GM18873 (cell line): ENCODE measurements at regions not wholly inside any gene's neighbourhood (a gene's known extent, or its start where the extent isn't known, plus 50 kb on each side); places are given as distances from the start of the nearest gene placed in this dataset.
A peak's percentile ranks its signal among the peaks of the same experiment; 100 is the strongest.
"Not testable (repeated sequence)": the region's sequence is repeated elsewhere in the genome, so short reads cannot be mapped to it uniquely, and the experiment has no call there.

Experiments used
- ATAC-seq: cut with Tn5 transposase; IDR thresholded peaks from one replicate; pipeline ENCODE4 v1.9.1; 2021; ENCODE audit warnings: mild to moderate bottlenecking, moderate library complexity, moderate number of reproducible peaks; ENCODE audit not compliant: unreplicated experiment, low FRiP score

DNA sequence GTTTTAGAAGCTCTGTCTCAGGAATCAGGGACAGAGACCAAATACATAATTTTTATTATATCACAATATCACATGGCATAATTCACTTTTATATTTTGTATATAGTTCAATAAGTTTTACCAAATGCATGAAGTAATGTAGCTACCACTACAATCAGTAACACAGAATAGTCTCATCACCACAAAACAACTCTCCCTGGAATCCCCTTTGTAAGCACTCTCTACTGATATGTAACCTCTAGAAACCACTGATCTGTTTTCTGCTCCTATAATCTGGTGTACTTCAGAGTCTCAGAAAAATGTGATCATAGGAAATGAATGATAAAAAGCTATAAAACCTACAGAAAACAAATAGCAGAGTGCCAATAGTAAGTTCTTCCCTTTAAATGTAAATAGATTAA is 1465.9 kb downstream of the SPATA31A7 start:
- ATAC-seq = not testable (repeated sequence)

DNA sequence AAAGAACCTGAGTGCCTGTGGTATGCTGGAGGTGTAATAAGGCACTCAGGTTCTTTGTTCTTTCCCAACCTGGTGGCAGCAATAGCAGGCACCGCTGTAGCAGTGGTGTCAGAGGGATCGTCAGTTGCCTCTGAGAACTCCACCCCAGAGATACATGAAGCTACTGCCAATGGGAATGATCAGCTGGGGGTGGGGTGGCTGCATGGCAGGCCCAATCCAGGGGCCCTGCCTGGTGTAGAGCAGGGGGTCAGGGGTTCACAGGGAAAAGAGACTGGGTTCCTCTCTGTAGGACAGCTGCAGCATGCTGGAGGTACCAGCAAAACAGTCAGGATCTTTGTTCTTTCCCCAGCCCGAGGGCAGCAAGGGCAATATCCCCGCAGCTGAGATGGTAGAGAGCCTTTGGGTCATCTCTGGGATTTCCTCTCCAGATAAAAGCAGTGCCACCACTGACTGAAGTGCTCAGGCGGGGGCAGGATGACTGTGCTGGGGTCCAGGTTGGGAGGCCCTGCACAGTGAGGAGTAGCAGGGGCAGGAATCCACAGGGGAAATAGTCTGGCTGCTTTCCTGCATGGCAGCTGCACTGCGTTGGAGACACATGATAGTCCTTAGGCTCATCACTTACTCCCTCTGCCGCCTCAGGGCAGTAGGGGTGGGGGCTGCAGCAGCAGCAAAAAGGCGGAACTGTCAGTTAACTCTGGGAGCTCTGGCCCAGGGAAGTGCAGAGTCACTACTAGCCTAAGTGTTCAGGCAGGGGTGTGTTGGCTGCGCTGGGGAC is 1473.1 kb downstream of the SPATA31A7 start:
- ATAC-seq = not testable (repeated sequence)

DNA sequence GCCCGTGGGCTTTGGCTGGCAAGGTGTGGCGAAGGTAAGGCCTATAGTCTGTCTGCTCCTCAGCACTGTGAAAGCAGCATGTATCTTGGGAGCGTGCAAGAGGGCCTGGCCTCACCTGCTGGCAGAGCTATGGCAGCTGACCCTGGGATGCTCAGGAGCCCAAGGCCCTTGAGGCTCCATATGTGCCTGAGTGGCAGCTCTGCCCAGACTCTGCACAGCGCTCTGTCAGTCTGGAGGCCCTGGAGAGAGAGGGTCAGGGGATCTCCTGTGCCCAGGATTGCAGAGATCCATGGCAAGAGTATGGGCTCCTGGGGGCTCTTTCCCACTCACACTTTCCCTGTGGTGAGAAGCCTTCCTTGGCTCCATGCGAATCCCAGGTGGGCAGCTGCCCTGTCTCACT is 1473.7 kb downstream of the SPATA31A7 start:
- not testable (repeated sequence) for ATAC-seq

DNA sequence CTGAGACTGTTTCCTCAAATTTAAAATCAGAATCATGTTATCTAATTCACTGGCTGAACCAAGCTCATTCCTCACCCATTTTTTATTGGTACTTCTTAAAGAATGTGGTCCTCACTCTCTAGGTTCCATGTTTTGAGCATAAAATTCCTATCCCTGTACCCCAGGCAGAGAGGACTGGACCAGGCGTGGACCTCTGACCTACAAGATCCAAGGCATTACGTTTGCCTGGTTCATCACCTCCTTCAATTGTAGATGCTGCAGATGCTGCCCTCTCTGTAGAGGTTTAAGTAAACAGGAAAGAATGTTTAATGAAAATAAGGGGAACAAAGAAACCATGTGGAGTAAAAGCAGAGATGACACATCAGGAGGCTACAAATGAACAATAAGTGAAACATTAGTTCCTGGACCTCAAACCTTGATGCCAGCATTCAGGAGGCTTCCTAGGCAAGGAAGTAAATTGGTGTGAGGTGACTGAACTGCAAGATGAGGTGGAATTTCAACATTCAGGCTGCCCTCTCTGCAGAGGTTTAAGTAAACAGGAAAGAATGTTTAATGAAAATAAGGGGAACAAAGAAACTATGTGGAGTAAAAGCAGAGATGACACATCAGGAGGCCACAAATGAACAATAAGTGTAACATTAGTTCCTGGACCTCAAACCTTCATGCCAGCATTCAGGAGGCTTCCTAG is 1477.4 kb downstream of the SPATA31A7 start:
- ATAC-seq = not testable (repeated sequence)

DNA sequence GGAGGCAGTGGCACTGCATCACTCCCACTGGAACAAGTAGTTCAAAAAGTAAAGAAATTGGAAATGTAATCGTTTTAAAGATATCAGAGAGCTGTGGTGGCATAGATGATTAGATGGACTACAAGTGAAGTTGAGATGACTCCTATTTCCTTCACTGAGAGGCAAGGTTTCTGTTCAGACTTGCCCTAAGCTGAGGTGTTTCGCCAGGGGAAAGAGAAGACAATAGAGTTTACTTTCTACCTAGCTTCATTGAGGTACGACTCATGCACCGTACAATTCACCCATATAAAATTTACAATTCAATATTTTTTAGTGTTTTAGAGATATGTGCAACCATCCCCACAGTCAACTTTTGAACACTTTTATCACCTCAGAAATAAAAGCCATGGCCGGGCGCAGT is 1487.2 kb downstream of the SPATA31A7 start:
- not testable (repeated sequence) for ATAC-seq

DNA sequence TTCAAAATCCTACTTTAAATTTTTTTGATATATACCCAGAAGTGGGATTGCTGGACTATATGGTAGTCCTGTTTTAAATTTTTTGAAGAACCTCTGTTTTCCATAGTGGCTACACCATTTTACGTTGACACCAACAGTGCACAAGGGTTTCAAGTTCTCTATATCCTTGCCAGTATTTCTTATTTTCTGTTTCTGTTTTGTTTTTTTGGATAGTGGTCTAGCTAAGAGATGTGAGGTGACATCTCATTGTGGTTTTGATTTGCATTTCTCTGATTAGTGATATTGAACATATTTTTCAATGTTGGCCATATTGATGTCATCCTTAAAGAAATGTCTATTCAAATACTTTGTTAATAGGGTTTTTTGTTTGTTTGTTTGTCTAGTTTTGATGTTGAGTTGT is 1488.5 kb downstream of the SPATA31A7 start:
- not testable (repeated sequence) for ATAC-seq

DNA sequence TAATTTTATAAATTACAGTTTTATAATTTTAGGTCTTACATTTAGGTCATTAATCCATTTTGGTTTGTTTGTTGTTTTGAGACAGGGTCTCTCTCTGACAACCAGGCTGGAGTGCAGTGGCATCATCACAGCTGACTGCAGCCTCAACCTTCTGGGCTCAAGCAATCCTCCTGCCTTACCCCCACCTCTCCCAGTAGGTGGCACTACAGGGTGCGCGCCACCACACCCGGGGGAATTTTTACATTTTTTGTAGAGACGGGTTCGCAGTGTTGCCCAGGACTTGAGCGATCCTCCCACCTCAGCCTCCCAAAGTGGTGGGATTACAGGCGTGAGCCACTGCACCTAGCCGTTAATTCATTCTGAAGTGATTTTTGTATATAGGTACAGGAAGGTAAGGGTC is 1489.2 kb downstream of the SPATA31A7 start:
- peak; percentile 45 for ATAC-seq

DNA sequence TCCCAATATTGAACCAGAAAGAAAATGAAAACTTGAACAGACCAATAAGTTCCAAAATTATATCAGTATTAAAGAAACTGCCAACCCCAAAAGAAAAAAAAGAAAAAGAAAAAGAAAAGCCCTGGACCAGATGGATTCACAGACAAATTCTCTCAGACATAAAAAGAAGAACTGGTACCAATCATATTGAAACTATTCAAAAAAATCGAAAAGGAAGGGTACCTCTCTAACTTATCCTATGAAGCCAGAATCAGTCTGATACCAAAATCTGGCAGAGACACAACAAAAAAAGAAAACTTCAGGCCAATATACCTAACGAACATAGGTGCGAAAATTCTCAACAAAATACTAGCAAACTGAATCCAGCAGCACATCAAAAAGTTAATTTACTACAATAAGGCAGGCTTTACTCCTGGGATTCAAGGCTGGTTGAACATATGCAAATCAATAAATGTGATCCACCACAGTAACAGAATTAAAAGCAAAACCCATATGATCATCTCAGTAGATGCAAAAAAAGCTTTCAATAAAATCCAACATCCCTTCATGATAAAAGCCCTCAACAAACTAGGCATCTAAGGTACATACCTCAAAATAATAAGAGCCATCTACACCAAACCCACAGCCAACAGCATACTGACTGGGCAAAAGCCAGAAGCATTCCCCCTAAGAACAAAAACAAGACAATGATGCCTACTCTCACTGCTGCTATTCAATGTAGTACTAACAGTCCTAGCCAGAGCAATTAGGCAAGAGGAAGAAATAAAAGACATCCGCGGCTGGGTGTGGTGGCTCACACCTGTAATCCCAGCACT is 1495.2 kb downstream of the SPATA31A7 start:
- not testable (repeated sequence) for ATAC-seq

DNA sequence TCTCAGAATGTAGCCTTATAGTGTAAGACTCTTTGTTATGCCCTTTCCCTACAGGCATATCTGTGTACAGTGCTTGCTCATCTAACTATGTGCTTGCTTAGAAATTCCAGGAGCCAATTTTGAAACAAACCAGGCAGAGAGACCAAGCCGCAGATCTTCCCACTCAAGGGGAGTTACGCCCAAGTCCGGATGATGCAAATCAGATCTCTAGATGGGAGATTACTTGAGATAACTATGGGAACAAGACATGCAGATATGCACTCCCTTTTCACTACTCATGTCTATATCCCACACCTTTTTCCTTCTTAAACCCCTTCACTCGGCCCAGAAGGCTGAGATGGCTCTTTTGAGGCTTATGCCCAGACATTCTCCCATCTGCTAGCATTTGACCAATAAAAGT is 1496.5 kb downstream of the SPATA31A7 start:
- not testable (repeated sequence) for ATAC-seq

DNA sequence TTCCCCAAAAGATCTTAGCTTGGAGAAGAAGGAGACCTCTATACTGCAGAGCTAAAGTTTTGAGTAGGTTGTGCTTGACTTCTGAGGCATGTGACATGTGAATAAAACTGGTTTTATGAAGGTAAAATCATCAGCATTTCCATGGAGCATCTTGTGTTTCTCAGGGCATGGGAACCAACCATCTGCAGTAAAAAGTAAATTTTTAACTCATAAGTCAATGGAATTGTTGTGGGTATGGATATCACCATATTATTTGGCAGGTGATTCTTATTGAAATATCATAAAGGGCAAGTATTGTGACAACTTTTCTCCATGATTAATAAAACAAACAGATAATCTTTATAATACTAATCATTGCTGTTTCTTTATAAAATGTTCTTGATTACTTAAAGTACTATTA is 1503.2 kb downstream of the SPATA31A7 start:
- not testable (repeated sequence) for ATAC-seq

DNA sequence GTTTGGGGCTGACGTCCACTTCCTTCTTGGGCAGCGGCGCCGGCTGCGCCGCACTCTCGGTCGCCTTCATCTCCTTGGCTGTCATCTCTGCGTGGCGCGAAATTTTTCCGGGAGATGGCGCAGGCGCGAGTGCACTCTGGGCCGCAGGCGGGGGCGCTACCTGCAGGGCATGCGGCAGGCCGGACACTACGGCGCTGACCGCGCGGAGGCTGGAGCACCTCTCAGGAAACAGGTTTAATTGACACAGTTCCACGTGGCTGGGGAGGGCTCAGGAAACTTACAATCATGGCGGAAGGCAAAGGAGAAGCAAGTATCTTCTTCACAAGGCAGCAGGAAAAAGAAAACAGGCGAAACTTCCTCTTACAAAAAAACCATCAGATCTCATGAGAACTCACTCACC is 1521.5 kb downstream of the SPATA31A7 start:
- not testable (repeated sequence) for ATAC-seq

DNA sequence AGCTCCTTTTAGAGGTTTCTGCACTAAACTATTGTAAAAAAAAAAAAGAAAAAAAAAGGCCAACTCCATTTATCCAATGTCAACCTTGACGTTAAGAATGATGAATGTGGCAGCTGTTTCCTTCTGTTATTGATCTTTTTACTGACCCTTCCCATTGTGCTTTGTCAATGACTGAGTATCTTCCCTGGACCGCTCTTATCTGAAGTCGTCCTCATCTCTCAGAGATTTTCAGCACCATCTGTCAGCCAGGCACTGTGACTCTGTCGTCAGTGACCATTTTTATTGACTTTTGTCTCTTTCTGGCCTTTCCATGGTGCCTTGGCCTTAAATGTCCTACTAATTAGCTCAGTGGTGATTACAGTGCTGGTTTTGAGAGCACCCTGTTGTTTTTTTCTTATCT is 1535.7 kb downstream of the SPATA31A7 start:
- ATAC-seq = not testable (repeated sequence)

DNA sequence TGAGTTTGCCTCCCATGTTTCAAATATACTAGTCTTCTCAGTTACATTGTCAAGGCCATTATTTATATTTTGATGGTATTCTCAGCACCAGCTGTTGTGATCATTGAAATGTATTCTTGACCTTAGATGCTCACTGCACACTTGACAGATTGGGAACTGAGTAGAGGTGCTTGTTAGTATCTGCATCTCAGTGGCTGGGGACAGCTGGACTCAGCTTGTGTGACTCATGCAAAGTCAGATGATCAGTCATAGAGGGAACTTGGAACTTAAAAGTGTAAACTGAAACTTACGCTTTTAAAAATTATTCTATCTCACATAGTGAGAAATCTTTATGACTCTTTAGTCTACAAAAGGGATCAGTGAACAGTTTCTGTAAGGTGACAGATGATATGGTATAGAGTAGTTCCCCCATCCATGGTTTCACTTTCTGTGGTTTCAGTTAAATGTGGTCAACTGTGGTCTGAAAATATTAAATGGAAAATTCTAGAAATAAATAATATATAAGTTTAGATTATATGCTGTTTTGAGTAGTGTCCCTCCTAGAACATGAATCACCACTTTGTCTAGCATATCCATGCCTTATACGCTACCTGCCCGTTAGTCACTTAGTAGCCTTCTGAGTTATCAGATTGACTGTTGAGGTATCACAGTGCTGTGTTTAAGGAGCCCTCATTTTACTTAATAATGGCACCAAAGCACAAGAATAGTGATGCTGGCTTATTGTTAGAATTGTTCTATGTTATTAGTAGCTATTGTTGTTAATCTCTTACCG is 1540.6 kb downstream of the SPATA31A7 start:
- ATAC-seq = peak; percentile 87

DNA sequence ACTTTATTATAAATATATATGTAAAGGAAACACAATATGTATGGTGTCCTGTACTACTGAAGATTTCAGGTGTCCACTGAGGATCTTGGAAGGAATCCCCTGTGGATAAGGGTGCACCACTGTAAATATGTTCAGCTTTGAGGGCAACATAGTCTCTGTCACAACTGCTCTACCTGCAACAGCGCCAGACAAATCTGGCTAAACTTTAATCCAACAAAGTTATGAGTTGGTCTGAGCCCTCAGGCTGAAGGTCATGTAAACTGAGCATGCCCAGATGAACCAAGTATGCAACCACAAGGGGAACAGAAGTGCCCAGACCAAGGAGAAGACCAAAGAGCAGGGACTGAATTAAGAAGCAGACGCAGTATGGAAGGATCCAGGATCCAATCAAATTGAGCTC is 1541.2 kb downstream of the SPATA31A7 start:
- not testable (repeated sequence) for ATAC-seq

DNA sequence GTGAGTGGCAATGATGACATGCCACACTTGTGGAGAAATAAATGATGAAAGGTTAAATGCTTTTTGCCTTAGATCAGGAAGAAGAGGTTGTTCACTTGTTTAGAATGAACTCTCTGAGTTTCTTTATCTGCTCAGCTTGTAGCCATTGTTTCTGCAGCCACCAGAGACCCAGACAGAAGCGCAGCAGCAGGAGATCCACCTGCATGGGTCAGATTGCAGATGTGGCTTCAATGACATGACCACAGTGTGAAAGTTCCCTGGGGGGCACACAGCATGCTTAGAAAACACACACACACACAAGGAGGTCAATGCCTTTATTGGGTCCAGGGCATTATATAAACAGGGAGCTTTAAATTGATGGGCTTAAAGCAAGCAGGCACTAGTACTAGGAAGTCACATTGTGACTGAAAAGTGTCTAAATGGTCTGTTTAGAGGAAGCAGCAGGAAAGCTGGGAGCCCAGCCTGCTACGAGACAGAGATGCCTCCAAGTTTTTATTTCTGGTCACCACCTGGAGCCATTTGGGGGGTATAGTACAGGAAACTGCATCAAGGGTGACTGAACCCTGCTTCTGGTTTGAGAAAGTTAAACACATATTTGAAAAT is 1547.3 kb downstream of the SPATA31A7 start:
- not testable (repeated sequence) for ATAC-seq

DNA sequence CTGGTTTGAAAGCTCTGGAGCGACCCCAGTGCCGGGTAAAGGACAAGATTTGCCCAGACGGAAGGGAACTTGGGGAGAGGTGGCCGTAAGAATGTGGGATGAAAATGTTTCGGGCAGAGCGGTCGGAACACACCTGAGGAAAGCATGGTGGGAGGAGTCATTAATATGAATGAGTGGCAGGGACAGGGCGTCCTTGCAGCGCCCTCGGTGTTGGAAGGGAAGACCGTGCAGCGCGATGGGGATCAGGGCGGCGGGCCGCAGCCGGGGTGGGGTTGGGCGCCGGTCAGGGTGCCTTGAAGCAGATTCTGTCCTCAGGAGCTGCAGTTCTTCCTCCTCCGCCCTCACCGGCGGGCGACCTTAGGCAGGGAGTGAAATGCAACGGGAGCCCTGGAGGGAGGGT is 1548.1 kb downstream of the SPATA31A7 start:
- ATAC-seq = not testable (repeated sequence)

DNA sequence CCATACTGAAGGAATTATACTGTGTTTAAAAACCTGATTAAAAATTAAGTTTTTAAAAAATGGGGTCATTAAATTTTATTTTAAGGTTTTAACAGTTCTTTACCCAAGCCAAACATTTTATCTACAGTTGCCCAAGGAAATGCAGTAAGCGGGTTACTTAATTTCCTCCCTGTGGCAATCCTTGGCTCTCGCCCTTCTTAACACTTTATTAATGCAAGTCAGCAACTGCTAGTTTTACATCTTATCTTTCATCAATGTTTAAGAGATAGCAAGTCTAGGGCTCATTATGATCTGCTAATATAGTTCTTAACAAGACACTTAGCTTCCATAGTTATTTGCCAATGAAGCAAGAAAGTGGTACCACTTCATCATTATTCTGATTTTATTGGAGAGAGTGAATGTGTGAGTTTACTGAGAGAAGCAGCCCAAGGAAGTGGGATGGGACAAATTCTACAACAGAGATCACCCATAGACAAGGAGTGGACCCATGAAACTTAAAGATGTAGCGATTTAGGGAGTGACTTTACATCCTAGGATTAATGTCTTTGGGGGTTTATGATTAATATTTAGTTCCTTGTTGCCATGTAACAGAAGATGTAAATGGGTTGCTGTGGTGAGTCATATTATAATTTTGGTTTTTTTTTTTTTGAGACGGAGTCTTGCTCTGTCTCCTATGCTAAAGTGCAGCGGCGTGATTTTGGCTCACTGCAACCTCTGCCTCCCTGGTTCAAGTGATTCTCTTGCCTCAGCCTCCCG is 1556.1 kb downstream of the SPATA31A7 start:
- not testable (repeated sequence) for ATAC-seq
